ENCODE measurements at regions not wholly inside any gene's neighbourhood (a gene's known extent, or its start where the extent isn't known, plus 50 kb on each side); places are given as distances from the start of the nearest gene placed in this dataset.

- TF ChIP-seq CTCF (IDR thresholded peaks at IDR 0.05), result no peak
These were observed 339.6 kb upstream of the DPYD start for GRCh38 chr1:98260412-98260811.

DNA sequence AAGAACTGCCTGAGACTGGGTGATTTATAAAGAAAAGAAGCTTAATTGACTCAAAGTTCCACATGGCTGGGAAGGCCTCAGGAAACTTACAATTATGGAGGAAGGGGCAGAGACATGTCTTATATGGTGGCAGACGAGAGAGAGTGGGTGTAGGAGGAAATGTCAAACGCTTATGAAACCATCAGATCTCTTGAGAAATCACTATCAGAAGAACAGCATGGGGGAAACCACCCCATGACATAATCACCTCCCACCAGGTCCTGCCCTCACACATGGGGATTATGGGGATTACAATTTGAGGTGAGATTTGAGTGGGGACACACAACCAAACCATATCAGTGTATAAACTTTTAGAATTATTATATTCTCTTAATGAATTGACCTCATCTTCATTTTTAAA, 335.9 kb upstream of the DPYD start:
- no peak for TF ChIP-seq CTCF (IDR thresholded peaks at IDR 0.05)

- TF ChIP-seq CTCF (IDR thresholded peaks at IDR 0.05), result no peak
These were observed 332.3 kb upstream of the DPYD start for GRCh38 chr1:98253145-98253544.

DNA sequence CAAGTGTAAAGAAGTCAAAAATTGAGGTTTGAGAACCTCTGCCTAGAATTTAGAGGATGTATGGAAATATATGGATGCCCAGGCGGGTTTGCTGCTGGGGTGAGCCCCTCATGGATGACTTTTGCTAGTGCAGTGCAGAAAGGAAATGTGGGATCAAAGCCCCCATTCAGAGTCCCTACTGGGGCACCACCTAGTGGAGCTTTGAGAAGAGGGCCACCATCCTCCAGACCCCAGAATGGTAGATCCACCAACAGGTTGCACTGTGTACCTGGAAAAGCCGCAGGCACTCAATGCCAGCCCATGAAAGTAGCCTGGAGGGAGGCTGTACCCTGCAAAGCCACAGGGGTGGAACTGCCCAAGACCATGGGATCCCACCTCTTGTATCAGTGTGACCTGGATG, 330.7 kb upstream of the DPYD start:
- no peak for TF ChIP-seq CTCF (IDR thresholded peaks at IDR 0.05)

DNA sequence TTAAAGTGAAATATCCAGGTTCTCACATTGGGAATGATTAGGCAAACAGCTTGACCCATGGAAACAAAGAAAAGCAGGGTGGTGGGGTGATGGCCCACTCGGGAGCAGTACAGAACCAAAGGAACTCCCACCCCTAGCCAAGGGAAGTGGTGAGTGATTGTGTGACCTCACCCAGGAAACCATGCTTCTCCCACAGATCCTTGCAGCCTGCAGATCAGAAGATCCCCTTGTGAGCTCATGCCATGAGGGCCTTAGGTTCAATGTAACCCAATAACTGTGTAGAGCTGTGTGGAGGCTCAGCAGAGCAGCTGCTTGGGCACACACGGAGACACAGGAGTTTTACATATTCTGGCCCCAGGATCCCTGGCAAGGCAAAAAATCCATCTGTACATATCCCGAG, 311.8 kb upstream of the DPYD start:
- no peak for TF ChIP-seq CTCF (IDR thresholded peaks at IDR 0.05)

DNA sequence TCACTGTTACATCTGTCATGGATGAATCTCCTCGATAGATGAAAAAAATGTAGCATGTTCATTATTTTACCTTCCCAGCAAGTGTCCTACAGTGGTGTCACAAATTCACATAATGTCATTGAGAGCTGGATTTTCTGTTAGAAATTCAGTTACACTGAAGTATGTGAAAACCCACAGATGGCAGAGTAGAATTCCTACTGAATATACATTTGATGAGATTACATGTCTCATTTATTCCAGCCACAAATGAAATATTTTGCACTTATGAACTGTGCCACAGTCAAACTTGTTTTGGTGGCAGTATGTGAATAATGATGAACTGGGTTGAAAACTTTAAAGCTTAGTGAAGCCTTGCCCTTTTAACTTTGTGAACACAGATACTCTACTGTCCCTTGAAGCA, 301.9 kb upstream of the DPYD start:
- TF ChIP-seq CTCF (IDR thresholded peaks at IDR 0.05), result no peak

DNA sequence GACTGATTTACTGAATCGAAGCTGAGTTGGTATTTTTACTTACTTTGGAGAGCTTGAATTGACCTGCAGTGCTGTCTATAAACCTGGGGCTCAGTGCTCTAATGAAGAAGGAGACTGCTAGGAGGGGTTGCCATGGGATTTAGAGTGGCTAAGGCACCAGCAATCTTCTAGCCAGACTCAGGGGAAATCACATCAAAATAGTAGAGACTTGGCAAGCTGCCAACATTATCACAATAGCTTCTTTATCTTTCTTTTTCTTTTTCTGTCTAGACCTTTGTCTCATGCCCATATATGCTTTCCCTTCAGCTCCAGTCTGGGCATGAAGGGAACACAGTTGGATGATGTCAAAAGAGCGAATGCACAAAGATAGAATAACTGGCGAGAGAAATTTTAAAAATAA, 301.1 kb upstream of the DPYD start:
- TF ChIP-seq CTCF (IDR thresholded peaks at IDR 0.05), result no peak

GRCh38 chr1:98217601-98218000, 296.8 kb upstream of the DPYD start:
- TF ChIP-seq CTCF (IDR thresholded peaks at IDR 0.05), result no peak
